ENCODE measurements at regions not wholly inside any gene's neighbourhood (a gene's known extent, or its start where the extent isn't known, plus 50 kb on each side); places are given as distances from the start of the nearest gene placed in this dataset.

GRCh38 chr6:53974941-53975340 lies 136.3 kb upstream of the MLIP start:
- H3K36me3 ChIP-seq (ENCODE audit: control insufficient read depth in 1 of 2, insufficient read depth in 2 of 2, low read length in 2 of 2) = no peaks in the 10 kb centered on the region
- no peaks in the 10 kb centered on the region for H3K9me3 ChIP-seq (ENCODE audit: control insufficient read depth in 1 of 2, low read length in 2 of 2)
- H3K27ac ChIP-seq (ENCODE audit: low read length) = no peak overlapping the region
- no peaks in the 10 kb centered on the region for H3K4me1 ChIP-seq (ENCODE audit: control insufficient read depth in 1 of 2, insufficient read depth in 2 of 2, low read length in 2 of 2)
- no peaks in the 10 kb centered on the region for H3K27me3 ChIP-seq (ENCODE audit: low read depth, low read length)
- H3K4me3 ChIP-seq (ENCODE audit: low read depth in 1 of 2, low read length in 2 of 2) = no peak overlapping the region

DNA sequence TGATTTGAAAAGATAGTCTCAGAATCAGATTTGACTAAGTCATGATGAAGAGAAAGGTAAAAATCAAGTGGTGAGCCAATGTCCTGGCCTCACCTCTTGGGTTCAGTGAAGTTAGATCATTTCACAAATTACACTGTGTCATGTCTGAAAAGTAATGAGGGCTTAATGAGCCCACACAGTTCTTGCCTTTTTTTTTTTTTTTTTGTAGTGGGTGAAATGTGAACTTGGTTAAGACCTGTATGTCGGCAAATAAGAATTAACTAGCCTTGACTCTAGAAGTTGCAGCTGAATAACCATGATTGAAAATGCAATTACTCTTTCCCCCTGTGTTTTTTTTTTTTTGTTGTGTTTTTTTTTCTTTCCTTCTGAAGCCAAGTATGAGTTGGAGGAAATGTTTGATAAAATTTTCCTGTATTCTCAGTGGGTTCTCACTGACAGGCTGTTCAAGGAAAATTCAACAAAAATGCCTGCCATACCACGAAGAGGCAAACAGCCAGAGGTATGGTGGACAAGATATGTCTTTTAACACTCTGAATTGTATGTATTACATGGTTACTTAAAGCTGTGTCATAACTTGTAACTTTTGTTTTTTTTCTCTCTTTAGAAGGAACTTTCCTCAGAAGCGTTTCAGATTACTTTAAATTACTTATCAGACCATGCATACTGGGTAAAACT lies 135.2 kb upstream of the MLIP start:
- Histone ChIP-seq H3K4me1 (ENCODE audit: control insufficient read depth in 1 of 2, insufficient read depth in 2 of 2, low read length in 2 of 2) (no peaks in the 10 kb centered on the region), H3K27me3 (ENCODE audit: low read depth, low read length) (no peaks in the 10 kb centered on the region), H3K4me3 (ENCODE audit: low read depth in 1 of 2, low read length in 2 of 2) (no peak overlapping the region), H3K36me3 (ENCODE audit: control insufficient read depth in 1 of 2, insufficient read depth in 2 of 2, low read length in 2 of 2) (no peaks in the 10 kb centered on the region), H3K9me3 (ENCODE audit: control insufficient read depth in 1 of 2, low read length in 2 of 2) (no peaks in the 10 kb centered on the region), H3K27ac (ENCODE audit: low read length) (no peak overlapping the region)

GRCh38 chr6:53977551-53977950 lies 133.7 kb upstream of the MLIP start:
- no peaks in the 10 kb centered on the region for H3K9me3 ChIP-seq (ENCODE audit: control insufficient read depth in 1 of 2, low read length in 2 of 2)
- no peaks in the 10 kb centered on the region for H3K4me1 ChIP-seq (ENCODE audit: control insufficient read depth in 1 of 2, insufficient read depth in 2 of 2, low read length in 2 of 2)
- no peak overlapping the region for H3K27ac ChIP-seq (ENCODE audit: low read length)
- H3K27me3 ChIP-seq (ENCODE audit: low read depth, low read length) = no peaks in the 10 kb centered on the region
- no peak overlapping the region for H3K4me3 ChIP-seq (ENCODE audit: low read depth in 1 of 2, low read length in 2 of 2)
- no peaks in the 10 kb centered on the region for H3K36me3 ChIP-seq (ENCODE audit: control insufficient read depth in 1 of 2, insufficient read depth in 2 of 2, low read length in 2 of 2)

DNA sequence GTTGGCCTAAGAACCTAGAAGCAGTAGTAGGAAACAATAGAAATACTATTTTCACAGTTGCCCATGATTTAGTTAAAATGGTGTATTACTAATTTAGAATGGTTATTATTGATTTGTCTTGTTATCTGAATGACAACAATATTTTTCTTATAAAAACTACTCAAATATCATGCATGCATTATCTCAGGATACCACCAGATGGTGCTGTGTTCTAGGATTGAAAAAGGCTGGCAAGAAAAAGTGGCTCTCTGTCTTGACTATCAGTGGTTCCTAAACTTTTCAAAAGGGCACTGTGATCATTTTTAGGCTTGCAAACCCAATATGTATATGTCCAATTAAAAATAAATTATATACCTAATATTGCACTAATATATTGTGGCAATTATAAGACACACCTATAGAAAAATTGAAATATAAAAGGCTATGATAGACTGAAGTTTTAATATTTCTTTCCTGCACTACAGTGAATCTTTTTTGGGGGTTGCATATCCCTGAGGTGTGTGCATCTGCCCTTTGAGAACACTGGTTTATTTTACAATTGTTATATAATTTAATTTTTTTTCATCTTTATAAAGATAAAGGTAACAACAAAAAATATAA lies 131.7 kb upstream of the MLIP start:
- no peak overlapping the region for H3K4me3 ChIP-seq (ENCODE audit: low read depth in 1 of 2, low read length in 2 of 2)
- H3K27ac ChIP-seq (ENCODE audit: low read length) = no peak overlapping the region
- no peaks in the 10 kb centered on the region for H3K36me3 ChIP-seq (ENCODE audit: control insufficient read depth in 1 of 2, insufficient read depth in 2 of 2, low read length in 2 of 2)
- H3K27me3 ChIP-seq (ENCODE audit: low read depth, low read length) = no peaks in the 10 kb centered on the region
- no peaks in the 10 kb centered on the region for H3K9me3 ChIP-seq (ENCODE audit: control insufficient read depth in 1 of 2, low read length in 2 of 2)
- no peaks in the 10 kb centered on the region for H3K4me1 ChIP-seq (ENCODE audit: control insufficient read depth in 1 of 2, insufficient read depth in 2 of 2, low read length in 2 of 2)

DNA sequence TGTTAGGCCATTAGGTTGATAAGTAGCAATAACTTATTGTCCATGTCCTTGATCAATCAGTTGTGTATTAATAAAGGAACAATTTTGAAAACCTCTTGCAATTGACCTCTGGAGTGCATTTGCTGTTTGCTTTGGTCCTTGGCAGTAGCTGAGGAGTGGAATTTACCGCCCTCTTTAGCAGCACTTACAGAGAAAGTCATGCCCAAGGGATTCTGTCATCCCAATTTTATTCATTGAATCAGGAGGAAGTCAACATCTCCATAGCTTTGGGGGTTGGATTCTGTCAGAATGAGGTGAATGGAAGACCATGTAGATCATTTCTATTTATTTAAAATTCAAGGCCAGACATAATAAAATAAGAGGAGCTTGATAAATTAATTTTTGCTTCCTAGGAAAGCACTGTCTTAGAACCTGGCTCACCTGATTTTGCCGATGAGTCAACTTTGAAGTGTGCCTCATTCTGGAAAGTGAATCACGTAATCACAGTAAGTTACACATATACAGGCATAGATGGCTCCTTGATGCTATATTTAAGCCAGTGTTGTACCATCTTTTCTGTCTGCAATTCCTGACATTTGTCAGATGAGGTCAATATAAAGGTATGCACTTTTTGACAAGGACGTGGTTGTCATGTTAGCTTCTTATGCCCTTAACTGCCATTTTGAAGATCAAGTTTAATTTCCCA lies 128.7 kb upstream of the MLIP start:
- Histone ChIP-seq H3K4me3 (ENCODE audit: low read depth in 1 of 2, low read length in 2 of 2) (no peak overlapping the region), H3K27ac (ENCODE audit: low read length) (no peak overlapping the region), H3K9me3 (ENCODE audit: control insufficient read depth in 1 of 2, low read length in 2 of 2) (no peaks in the 10 kb centered on the region), H3K4me1 (ENCODE audit: control insufficient read depth in 1 of 2, insufficient read depth in 2 of 2, low read length in 2 of 2) (peaks cover 0 to 12% of the 10 kb centered on the region in 2 donors), H3K27me3 (ENCODE audit: low read depth, low read length) (no peaks in the 10 kb centered on the region), H3K36me3 (ENCODE audit: control insufficient read depth in 1 of 2, insufficient read depth in 2 of 2, low read length in 2 of 2) (no peaks in the 10 kb centered on the region)

- no peak overlapping the region for H3K27ac ChIP-seq (ENCODE audit: low read length)
- peaks cover 0 to 15% of the 10 kb centered on the region in 2 donors for H3K4me1 ChIP-seq (ENCODE audit: control insufficient read depth in 1 of 2, insufficient read depth in 2 of 2, low read length in 2 of 2)
- no peaks in the 10 kb centered on the region for H3K9me3 ChIP-seq (ENCODE audit: control insufficient read depth in 1 of 2, low read length in 2 of 2)
- H3K36me3 ChIP-seq (ENCODE audit: control insufficient read depth in 1 of 2, insufficient read depth in 2 of 2, low read length in 2 of 2) = no peaks in the 10 kb centered on the region
- no peaks in the 10 kb centered on the region for H3K27me3 ChIP-seq (ENCODE audit: low read depth, low read length)
- no peak overlapping the region for H3K4me3 ChIP-seq (ENCODE audit: low read depth in 1 of 2, low read length in 2 of 2)
These were observed 127.9 kb upstream of the MLIP start for GRCh38 chr6:53983301-53983700.

- H3K4me1 ChIP-seq (ENCODE audit: control insufficient read depth in 1 of 2, insufficient read depth in 2 of 2, low read length in 2 of 2) = peaks cover 0 to 15% of the 10 kb centered on the region in 2 donors
- no peak overlapping the region for H3K27ac ChIP-seq (ENCODE audit: low read length)
- no peaks in the 10 kb centered on the region for H3K9me3 ChIP-seq (ENCODE audit: control insufficient read depth in 1 of 2, low read length in 2 of 2)
- H3K4me3 ChIP-seq (ENCODE audit: low read depth in 1 of 2, low read length in 2 of 2) = no peak overlapping the region
- no peaks in the 10 kb centered on the region for H3K36me3 ChIP-seq (ENCODE audit: control insufficient read depth in 1 of 2, insufficient read depth in 2 of 2, low read length in 2 of 2)
- H3K27me3 ChIP-seq (ENCODE audit: low read depth, low read length) = no peaks in the 10 kb centered on the region
These were observed 127.1 kb upstream of the MLIP start for GRCh38 chr6:53984163-53984562.

DNA sequence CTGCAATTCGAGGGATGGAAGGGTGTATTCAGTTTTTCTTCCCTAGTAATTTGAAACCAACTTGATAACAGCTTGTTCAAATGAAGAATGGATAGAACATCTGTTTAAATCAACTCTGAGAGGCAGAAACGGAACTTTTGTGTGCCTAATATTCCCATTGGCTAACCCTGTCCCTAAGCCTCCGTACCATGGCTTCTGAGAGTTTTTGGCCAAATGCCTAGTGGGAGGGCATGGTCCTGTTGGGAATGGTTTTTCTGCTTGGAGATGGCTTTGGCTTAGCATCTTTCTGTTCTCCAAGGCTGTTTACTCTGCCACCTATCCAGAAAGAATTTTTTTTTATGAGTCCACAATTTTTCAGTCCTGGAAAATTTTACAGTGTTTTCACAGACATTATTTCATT lies 126.7 kb upstream of the MLIP start:
- Histone ChIP-seq H3K27me3 (ENCODE audit: low read depth, low read length) (no peaks in the 10 kb centered on the region), H3K4me1 (ENCODE audit: control insufficient read depth in 1 of 2, insufficient read depth in 2 of 2, low read length in 2 of 2) (peaks cover 0 to 15% of the 10 kb centered on the region in 2 donors), H3K27ac (ENCODE audit: low read length) (no peak overlapping the region), H3K9me3 (ENCODE audit: control insufficient read depth in 1 of 2, low read length in 2 of 2) (no peaks in the 10 kb centered on the region), H3K36me3 (ENCODE audit: control insufficient read depth in 1 of 2, insufficient read depth in 2 of 2, low read length in 2 of 2) (no peaks in the 10 kb centered on the region), H3K4me3 (ENCODE audit: low read depth in 1 of 2, low read length in 2 of 2) (no peak overlapping the region)

DNA sequence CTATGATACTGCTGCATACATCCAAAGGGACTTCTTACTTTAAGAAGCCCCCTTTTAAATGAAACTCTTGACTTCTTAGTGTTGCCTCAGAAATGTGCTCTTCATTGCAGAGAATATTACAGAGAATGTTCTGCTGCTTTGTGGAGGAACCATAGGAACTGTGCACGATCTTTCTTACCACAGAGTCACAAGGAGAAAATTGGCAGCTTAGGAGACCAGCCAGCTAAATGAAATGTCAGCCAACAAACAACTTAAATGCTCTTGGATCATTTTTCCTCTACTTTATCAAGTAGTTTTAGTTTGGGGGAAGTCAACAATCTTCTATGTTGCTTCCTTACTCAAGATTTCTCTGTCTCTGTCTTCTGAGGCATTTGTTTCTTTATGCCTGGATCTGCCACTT lies 125.9 kb upstream of the MLIP start:
- Histone ChIP-seq H3K9me3 (ENCODE audit: control insufficient read depth in 1 of 2, low read length in 2 of 2) (no peaks in the 10 kb centered on the region), H3K4me1 (ENCODE audit: control insufficient read depth in 1 of 2, insufficient read depth in 2 of 2, low read length in 2 of 2) (peaks cover 0 to 15% of the 10 kb centered on the region in 2 donors), H3K4me3 (ENCODE audit: low read depth in 1 of 2, low read length in 2 of 2) (no peak overlapping the region), H3K36me3 (ENCODE audit: control insufficient read depth in 1 of 2, insufficient read depth in 2 of 2, low read length in 2 of 2) (no peaks in the 10 kb centered on the region), H3K27me3 (ENCODE audit: low read depth, low read length) (no peaks in the 10 kb centered on the region), H3K27ac (ENCODE audit: low read length) (no peak overlapping the region)

GRCh38 chr6:53986165-53986720 lies 125.0 kb upstream of the MLIP start:
- no peak overlapping the region for H3K4me3 ChIP-seq (ENCODE audit: low read depth in 1 of 2, low read length in 2 of 2)
- no peaks in the 10 kb centered on the region for H3K9me3 ChIP-seq (ENCODE audit: control insufficient read depth in 1 of 2, low read length in 2 of 2)
- no peak overlapping the region for H3K27ac ChIP-seq (ENCODE audit: low read length)

GRCh38 chr6:53986721-53987521 lies 124.3 kb upstream of the MLIP start:
- no peaks in the 10 kb centered on the region for H3K36me3 ChIP-seq (ENCODE audit: control insufficient read depth in 1 of 2, insufficient read depth in 2 of 2, low read length in 2 of 2)
- no peaks in the 10 kb centered on the region for H3K27me3 ChIP-seq (ENCODE audit: low read depth, low read length)
- peaks cover 0 to 15% of the 10 kb centered on the region in 2 donors for H3K4me1 ChIP-seq (ENCODE audit: control insufficient read depth in 1 of 2, insufficient read depth in 2 of 2, low read length in 2 of 2)
- H3K27ac ChIP-seq (ENCODE audit: low read length) = no peak overlapping the region
- no peak overlapping the region for H3K4me3 ChIP-seq (ENCODE audit: low read depth in 1 of 2, low read length in 2 of 2)
- H3K9me3 ChIP-seq (ENCODE audit: control insufficient read depth in 1 of 2, low read length in 2 of 2) = no peaks in the 10 kb centered on the region

More at GRCh38 chr6:53986165-53986720, 125.0 kb upstream of the MLIP start:
- Histone ChIP-seq H3K4me1 (ENCODE audit: control insufficient read depth in 1 of 2, insufficient read depth in 2 of 2, low read length in 2 of 2) (peaks cover 0 to 15% of the 10 kb centered on the region in 2 donors), H3K27me3 (ENCODE audit: low read depth, low read length) (no peaks in the 10 kb centered on the region), H3K36me3 (ENCODE audit: control insufficient read depth in 1 of 2, insufficient read depth in 2 of 2, low read length in 2 of 2) (no peaks in the 10 kb centered on the region)

All from muscle layer of duodenum (tissue), 2 donors.